ENCODE measurements at regions not wholly inside any gene's neighbourhood (a gene's known extent, or its start where the extent isn't known, plus 50 kb on each side); places are given as distances from the start of the nearest gene placed in this dataset.
"Not testable (repeated sequence)": the region's sequence is repeated elsewhere in the genome, so short reads cannot be mapped to it uniquely, and the experiment has no call there.

GRCh38 chr20:1820138-1821079 is 74.8 kb upstream of the SIRPA start:
- no peak for DNase-seq
- H3K27ac Mint-ChIP-seq = no peak overlapping the region
- H3K9me3 Mint-ChIP-seq = peaks cover 18% of the 10 kb centered on the region
- no peak for ATAC-seq (ENCODE audit: low read depth)
- H3K36me3 Mint-ChIP-seq = peaks cover 2% of the 10 kb centered on the region
- POLR2A ChIA-PET = no interaction called here
- no peak overlapping the region for H3K4me3 Mint-ChIP-seq
- peaks cover 21% of the 10 kb centered on the region for H3K4me1 Mint-ChIP-seq
- peaks cover 52% of the 10 kb centered on the region for H3K27me3 Mint-ChIP-seq

GRCh38 chr20:1819311-1820137 is 75.7 kb upstream of the SIRPA start:
- Mint-ChIP-seq H3K4me3 (no peak overlapping the region), H3K4me1 (peaks cover 21% of the 10 kb centered on the region), H3K9me3 (peaks cover 18% of the 10 kb centered on the region), H3K27me3 (peaks cover 57% of the 10 kb centered on the region), H3K27ac (no peak overlapping the region), H3K36me3 (peaks cover 4% of the 10 kb centered on the region)
- ATAC-seq (ENCODE audit: low read depth) (no peak), DNase-seq (no peak)
- POLR2A ChIA-PET = no interaction called here

DNA sequence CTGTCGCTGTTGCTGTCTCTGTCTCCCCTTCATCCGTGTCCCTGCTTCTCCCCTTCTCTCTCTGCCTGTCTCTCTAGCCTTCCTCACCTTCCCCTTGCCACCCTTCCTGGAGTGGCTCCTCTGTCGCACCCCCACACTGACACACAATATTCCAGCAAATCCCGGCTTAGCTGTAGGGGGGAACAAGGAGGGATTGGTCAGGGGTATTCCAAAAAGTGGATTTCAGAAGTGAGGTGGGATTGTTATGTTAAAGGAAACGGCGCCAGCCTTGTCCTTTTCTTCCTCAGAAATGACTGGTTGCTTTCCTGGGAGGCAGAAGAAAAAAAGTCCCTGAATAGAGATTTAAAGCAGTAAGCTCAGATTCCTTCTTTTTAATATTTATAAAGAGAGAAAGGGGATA is 76.3 kb upstream of the SIRPA start:
- peaks cover 21% of the 10 kb centered on the region for H3K4me1 Mint-ChIP-seq
- no peak overlapping the region for H3K4me3 Mint-ChIP-seq
- H3K27ac Mint-ChIP-seq = no peak overlapping the region
- peaks cover 15% of the 10 kb centered on the region for H3K9me3 Mint-ChIP-seq
- ATAC-seq (ENCODE audit: low read depth) (no peak), DNase-seq (no peak)
- peaks cover 4% of the 10 kb centered on the region for H3K36me3 Mint-ChIP-seq
- peaks cover 62% of the 10 kb centered on the region for H3K27me3 Mint-ChIP-seq
- POLR2A ChIA-PET = no interaction called here

- POLR2A ChIA-PET = no interaction called here
- peaks cover 12% of the 10 kb centered on the region for H3K9me3 Mint-ChIP-seq
- ATAC-seq (ENCODE audit: low read depth) (no peak), DNase-seq (no peak)
- H3K4me3 Mint-ChIP-seq = no peak overlapping the region
- peaks cover 4% of the 10 kb centered on the region for H3K36me3 Mint-ChIP-seq
- peaks cover 68% of the 10 kb centered on the region for H3K27me3 Mint-ChIP-seq
- no peak overlapping the region for H3K27ac Mint-ChIP-seq
- peaks cover 21% of the 10 kb centered on the region for H3K4me1 Mint-ChIP-seq
Observed at GRCh38 chr20:1818247-1818840, 76.9 kb upstream of the SIRPA start.

DNA sequence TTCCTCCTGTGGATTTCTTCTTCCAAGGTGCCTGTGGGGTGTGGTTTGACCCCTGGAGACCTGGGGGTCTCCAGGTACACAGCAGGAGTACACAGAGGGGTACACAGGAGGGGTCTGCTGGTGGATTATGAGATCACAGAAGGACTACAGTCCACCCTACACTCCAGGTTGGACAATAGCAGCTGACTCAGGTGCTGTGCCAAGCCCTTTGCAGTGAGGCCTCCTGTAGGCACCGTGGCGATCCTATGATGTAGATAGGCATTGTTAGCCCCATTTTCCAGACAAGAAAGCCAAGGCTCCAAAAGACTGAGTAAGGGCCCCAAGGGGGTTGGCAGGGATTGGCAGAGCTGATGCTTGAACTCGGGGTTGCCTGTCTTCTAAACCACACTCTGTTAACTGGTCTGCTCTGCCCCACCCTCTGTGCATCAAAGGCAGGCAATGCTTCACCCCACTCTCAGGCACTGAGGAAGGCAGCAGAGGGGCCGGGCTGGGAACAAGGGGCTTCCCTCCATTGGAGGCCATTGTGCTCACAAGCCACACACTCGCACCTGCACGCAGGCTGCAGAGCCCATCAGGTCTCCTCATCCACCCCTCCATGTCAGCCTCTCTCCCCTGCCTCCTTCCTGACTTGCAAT is 77.5 kb upstream of the SIRPA start:
- DNase-seq = no peak
- Mint-ChIP-seq H3K4me3 (no peak overlapping the region), H3K4me1 (peaks cover 21% of the 10 kb centered on the region), H3K9me3 (peaks cover 10% of the 10 kb centered on the region), H3K27ac (no peak overlapping the region), H3K27me3 (peaks cover 71% of the 10 kb centered on the region), H3K36me3 (peaks cover 4% of the 10 kb centered on the region)
- ATAC-seq (ENCODE audit: low read depth) = no peak
- POLR2A ChIA-PET = no interaction called here

DNA sequence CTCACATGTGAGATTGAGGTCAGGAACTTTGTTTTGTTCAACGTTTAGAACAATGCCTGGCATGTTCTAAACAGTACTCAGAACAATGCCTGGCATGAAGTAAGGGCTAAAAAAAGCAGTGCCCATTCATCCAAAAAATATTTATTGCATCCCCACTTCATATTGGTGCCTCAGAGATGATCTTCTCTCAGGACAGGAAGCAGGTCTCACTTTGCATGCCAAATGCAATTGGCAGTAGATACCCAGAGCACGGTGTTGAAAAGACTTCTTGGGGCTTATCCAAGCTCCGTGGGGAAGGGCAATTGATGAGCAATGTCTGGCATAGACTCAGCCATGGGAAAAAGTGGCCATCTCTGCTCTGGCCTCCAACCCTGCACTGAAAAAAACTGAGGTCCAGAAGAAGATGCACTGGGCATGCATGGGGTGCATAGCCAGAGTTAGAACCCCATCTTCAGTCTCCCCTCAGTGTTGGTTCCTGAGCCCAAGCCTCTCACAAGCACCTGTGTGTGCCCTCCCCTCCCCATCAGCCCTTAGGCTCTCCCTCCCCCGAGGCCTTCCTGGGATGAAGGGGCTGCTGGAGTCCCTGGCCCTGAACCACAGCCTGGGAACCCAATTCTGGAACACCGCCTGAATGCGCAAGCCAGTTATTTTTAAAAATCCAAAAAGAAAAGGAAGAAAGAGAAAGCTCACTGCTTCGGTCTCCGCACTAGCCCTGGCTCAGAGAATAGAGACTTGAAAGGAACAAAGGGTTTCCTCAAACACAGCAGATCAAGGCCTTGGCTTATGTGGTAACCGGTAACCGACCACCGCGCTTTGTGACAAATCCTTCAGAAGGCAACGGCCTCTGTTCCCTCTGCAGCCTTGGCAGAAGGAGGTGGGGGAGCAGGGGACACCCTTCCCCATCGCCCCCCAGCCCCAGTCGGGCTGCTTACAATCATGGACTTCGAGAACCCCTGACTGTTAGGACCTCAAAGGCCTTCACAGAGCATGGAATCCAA is 78.5 kb upstream of the SIRPA start:
- peaks cover 21% of the 10 kb centered on the region for H3K4me1 Mint-ChIP-seq
- H3K4me3 Mint-ChIP-seq = peak overlapping the region; percentile 70
- peaks cover 5% of the 10 kb centered on the region for H3K9me3 Mint-ChIP-seq
- H3K27ac Mint-ChIP-seq = peak overlapping the region; percentile 44
- POLR2A ChIA-PET = no interaction called here
- peaks cover 4% of the 10 kb centered on the region for H3K36me3 Mint-ChIP-seq
- H3K27me3 Mint-ChIP-seq = peaks cover 68% of the 10 kb centered on the region
- DNase-seq = peak; percentile 60
- ATAC-seq (ENCODE audit: low read depth) = peak; percentile 86

GRCh38 chr20:1815502-1816085 is 79.6 kb upstream of the SIRPA start:
- POLR2A ChIA-PET = no interaction called here
- Mint-ChIP-seq H3K4me1 (peaks cover 28% of the 10 kb centered on the region), H3K27me3 (peaks cover 64% of the 10 kb centered on the region), H3K9me3 (no peaks in the 10 kb centered on the region), H3K36me3 (peaks cover 2% of the 10 kb centered on the region), H3K27ac (no peak overlapping the region), H3K4me3 (no peak overlapping the region)
- no peak for ATAC-seq (ENCODE audit: low read depth)
- DNase-seq = no peak

DNA sequence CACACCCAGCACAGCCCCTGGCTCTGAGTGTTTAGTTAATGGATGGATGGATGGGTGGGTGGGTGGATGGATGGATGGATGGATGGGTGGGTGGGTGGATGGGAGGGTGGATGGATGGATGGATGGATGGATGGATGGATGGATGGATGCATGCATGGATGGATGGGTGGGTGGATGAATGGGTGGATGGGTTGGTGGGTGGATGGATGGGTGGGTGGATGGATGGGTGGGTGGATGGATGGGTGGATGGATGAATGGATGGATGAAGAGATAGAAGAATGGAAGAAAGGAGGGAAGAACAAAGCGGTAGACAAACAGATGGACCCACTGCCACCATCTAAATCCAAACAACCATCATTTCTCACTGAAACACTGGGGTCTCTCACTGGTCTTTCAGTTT is 80.3 kb upstream of the SIRPA start:
- Mint-ChIP-seq H3K27me3 (peaks cover 66% of the 10 kb centered on the region), H3K4me1 (peaks cover 24% of the 10 kb centered on the region)
- H3K4me3 Mint-ChIP-seq; H3K36me3 Mint-ChIP-seq; DNase-seq; POLR2A ChIA-PET; H3K27ac Mint-ChIP-seq; ATAC-seq (ENCODE audit: low read depth); H3K9me3 Mint-ChIP-seq: not testable (repeated sequence)

DNA sequence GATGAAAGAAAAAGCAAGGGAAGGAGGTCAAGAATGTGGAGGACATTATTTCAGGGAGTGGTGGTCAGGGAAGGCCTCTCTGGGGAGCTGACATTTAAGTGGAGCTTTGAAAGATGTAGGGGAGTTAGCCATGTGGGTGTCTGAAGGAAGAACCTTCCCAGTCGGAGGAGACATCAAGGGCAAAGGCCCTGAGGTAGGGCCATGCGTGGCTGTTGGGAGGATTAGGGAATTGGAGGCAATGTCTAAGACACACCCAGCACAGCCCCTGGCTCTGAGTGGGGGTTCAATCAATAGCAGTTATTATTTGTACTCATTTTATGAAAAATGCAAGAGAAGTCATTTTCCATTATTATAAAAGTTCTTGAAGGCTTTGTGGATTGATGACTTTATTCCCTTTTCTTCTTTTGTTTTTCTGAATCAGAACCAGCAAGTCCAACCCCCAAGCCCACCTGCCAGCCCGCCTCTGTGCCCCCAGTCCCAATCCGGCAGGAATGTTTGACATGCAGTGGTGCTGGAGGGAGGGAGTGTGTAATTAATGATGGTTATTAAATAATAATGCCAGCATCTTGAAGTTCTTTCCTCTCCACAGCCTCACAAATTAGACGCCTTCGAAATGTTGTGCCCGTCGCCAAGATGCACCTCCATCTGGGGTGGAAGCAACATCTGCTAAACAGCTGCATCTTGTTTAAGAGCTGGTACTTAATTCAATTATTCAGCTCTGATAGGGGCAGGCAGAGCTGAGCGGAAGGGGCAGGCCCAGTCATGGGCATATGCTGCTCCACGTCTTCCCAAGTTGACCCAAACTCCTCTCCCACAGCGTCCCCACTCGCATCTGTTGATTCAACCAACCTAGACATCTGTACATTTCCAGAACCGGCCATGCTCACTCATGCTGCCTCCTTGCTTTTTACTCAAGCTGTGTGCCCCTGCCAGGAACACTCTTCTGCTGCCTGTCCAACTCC is 81.3 kb upstream of the SIRPA start:
- peak overlapping the region; percentile 4 for H3K27ac Mint-ChIP-seq
- ATAC-seq (ENCODE audit: low read depth) (no peak), DNase-seq (no peak)
- H3K9me3 Mint-ChIP-seq = no peaks in the 10 kb centered on the region
- peaks cover 59% of the 10 kb centered on the region for H3K27me3 Mint-ChIP-seq
- H3K36me3 Mint-ChIP-seq = peaks cover 2% of the 10 kb centered on the region
- POLR2A ChIA-PET = no interaction called here
- no peak overlapping the region for H3K4me3 Mint-ChIP-seq
- H3K4me1 Mint-ChIP-seq = peaks cover 24% of the 10 kb centered on the region

GRCh38 chr20:1813101-1813529 is 82.1 kb upstream of the SIRPA start:
- ATAC-seq (ENCODE audit: low read depth) = no peak
- no peak overlapping the region for H3K4me3 Mint-ChIP-seq

More at GRCh38 chr20:1813101-1813529, 82.1 kb upstream of the SIRPA start:
- H3K36me3 Mint-ChIP-seq = peaks cover 2% of the 10 kb centered on the region
- no peaks in the 10 kb centered on the region for H3K9me3 Mint-ChIP-seq
- H3K4me1 Mint-ChIP-seq = peaks cover 24% of the 10 kb centered on the region
- POLR2A ChIA-PET = no interaction called here
- no peak overlapping the region for H3K27ac Mint-ChIP-seq
- peaks cover 50% of the 10 kb centered on the region for H3K27me3 Mint-ChIP-seq
- DNase-seq = no peak
